H9 (cell line): ENCODE measurements at regions not wholly inside any gene's neighbourhood (a gene's known extent, or its start where the extent isn't known, plus 50 kb on each side); places are given as distances from the start of the nearest gene placed in this dataset.

Experiments used
- DNase-seq: peaks from one replicate; pipeline ENCODE4 v3.0.0-alpha.2; 2017
- H2AFZ ChIP-seq: one replicate; pipeline ENCODE4 v1.6.1; 2013; ENCODE audit warnings: mild to moderate bottlenecking, low read length, control low read depth, moderate library complexity
- H2AK5ac ChIP-seq: 2 replicates; pipeline ENCODE4 v1.6.1; 2013; ENCODE audit warnings: low read length, control low read depth, mixed read lengths; ENCODE audit not compliant: insufficient read length
- H2BK120ac ChIP-seq: one replicate; pipeline ENCODE4 v1.6.1; 2013; ENCODE audit warnings: low read depth, mild to moderate bottlenecking, low read length, control low read depth, inconsistent platforms; ENCODE audit not compliant: poor library complexity, severe bottlenecking
- H2BK12ac ChIP-seq: 2 replicates; pipeline ENCODE4 v1.6.1; 2013; ENCODE audit warnings: low read length, control low read depth, mixed read lengths, low read depth; ENCODE audit not compliant: insufficient read length
- H2BK15ac ChIP-seq: 2 replicates; pipeline ENCODE4 v1.6.1; 2013; ENCODE audit warnings: low read depth, low read length, control low read depth
- H2BK20ac ChIP-seq: one replicate; pipeline ENCODE4 v1.6.1; 2013; ENCODE audit warnings: low read depth, mild to moderate bottlenecking, low read length, control low read depth, inconsistent platforms; ENCODE audit not compliant: poor library complexity, severe bottlenecking
- H2BK5ac ChIP-seq: 2 replicates; pipeline ENCODE4 v1.6.1; 2013; ENCODE audit warnings: low read length, control low read depth, mixed read lengths; ENCODE audit not compliant: insufficient read length
- H3K14ac ChIP-seq: 2 replicates; pipeline ENCODE4 v1.6.1; 2013; ENCODE audit warnings: low read length, control low read depth; ENCODE audit not compliant: insufficient read depth
- H3K18ac ChIP-seq: 2 replicates; pipeline ENCODE4 v1.6.1; 2013; ENCODE audit warnings: low read depth, mild to moderate bottlenecking, mixed read lengths, low read length, control low read depth; ENCODE audit not compliant: insufficient read length
- H3K23ac ChIP-seq: 2 replicates; pipeline ENCODE4 v1.6.1; 2013; ENCODE audit warnings: low read length, control low read depth, mixed read lengths, low read depth; ENCODE audit not compliant: insufficient read length
- H3K23me2 ChIP-seq: 2 replicates; pipeline ENCODE4 v1.6.1; 2013; ENCODE audit warnings: low read depth, mild to moderate bottlenecking, mixed read lengths, low read length, control low read depth; ENCODE audit not compliant: insufficient read length, poor library complexity, severe bottlenecking
- H3K27ac ChIP-seq: 2 replicates; pipeline ENCODE4 v1.5.1; 2013; ENCODE audit warnings: low read length, control low read depth, mixed read lengths, low read depth; ENCODE audit not compliant: insufficient read length
- H3K27me3 ChIP-seq: 2 replicates; pipeline ENCODE4 v1.6.1; 2013; ENCODE audit warnings: low read length, control low read depth, inconsistent platforms; ENCODE audit not compliant: insufficient read depth
- H3K4ac ChIP-seq: 2 replicates; pipeline ENCODE4 v1.6.1; 2013; ENCODE audit warnings: low read depth, mild to moderate bottlenecking, control low read depth, inconsistent platforms, low read length, moderate library complexity
- H3K4me1 ChIP-seq: 2 replicates; pipeline ENCODE4 v1.6.1; 2013; ENCODE audit warnings: low read length, control low read depth, inconsistent platforms; ENCODE audit not compliant: insufficient read depth
- H3K4me2 ChIP-seq: 2 replicates; pipeline ENCODE4 v1.6.1; 2013; ENCODE audit warnings: low read length, control low read depth, mixed read lengths; ENCODE audit not compliant: insufficient read length, insufficient read depth
- H3K56ac ChIP-seq: 2 replicates; pipeline ENCODE4 v1.6.1; 2013; ENCODE audit warnings: low read depth, mild to moderate bottlenecking, mixed read lengths, low read length, control low read depth; ENCODE audit not compliant: insufficient read length
- H3K79me1 ChIP-seq: 2 replicates; pipeline ENCODE4 v1.6.1; 2013; ENCODE audit warnings: low read depth, mild to moderate bottlenecking, moderate library complexity, low read length, control low read depth, inconsistent platforms; ENCODE audit not compliant: insufficient read depth, poor library complexity, severe bottlenecking
- H3K79me2 ChIP-seq: 2 replicates; pipeline ENCODE4 v1.6.1; 2013; ENCODE audit warnings: low read length, control low read depth, inconsistent platforms; ENCODE audit not compliant: insufficient read depth
- H3K9ac ChIP-seq: 2 replicates; pipeline ENCODE4 v1.6.1; 2013; ENCODE audit warnings: low read length, control low read depth, mixed read lengths; ENCODE audit not compliant: insufficient read length; ENCODE audit errors: extremely low read depth
- H3K9me3 ChIP-seq: one replicate; pipeline ENCODE4 v1.6.1; 2013; ENCODE audit warnings: low read depth, low read length, inconsistent platforms; ENCODE audit not compliant: control insufficient read depth
- H3T11ph ChIP-seq: one replicate; pipeline ENCODE4 v1.6.1; 2013; ENCODE audit warnings: mild to moderate bottlenecking, low read length, control low read depth, inconsistent platforms
- H4K20me1 ChIP-seq: one replicate; pipeline ENCODE4 v1.6.1; 2013; ENCODE audit not compliant: control insufficient read depth, insufficient read length, insufficient read depth
- H4K5ac ChIP-seq: 2 replicates; pipeline ENCODE4 v1.6.1; 2013; ENCODE audit warnings: low read depth, mild to moderate bottlenecking, mixed read lengths, low read length, control low read depth; ENCODE audit not compliant: insufficient read length
- H4K8ac ChIP-seq: replicated peaks from 2 replicates; pipeline ENCODE4 v1.6.1; 2013; ENCODE audit warnings: low read length, control low read depth, mixed read lengths, low read depth; ENCODE audit not compliant: insufficient read length
- H4K91ac ChIP-seq: 2 replicates; pipeline ENCODE4 v1.6.1; 2013; ENCODE audit warnings: low read depth, mild to moderate bottlenecking, moderate library complexity, mixed read lengths, low read length, control low read depth; ENCODE audit not compliant: insufficient read length
- H3K27ac Mint-ChIP-seq, 3 experiments: 2 replicates in 2 of 3; 3 replicates in 1 of 3; pipeline ENCODE4 v1.8.0; 2020 to 2021; ENCODE audit warnings: mixed read lengths in 3 of 3, mild to moderate bottlenecking in 1 of 3, moderate library complexity in 1 of 3
- H3K27me3 Mint-ChIP-seq: 2 replicates; pipeline ENCODE4 v1.8.0; 2021; ENCODE audit warnings: low read depth, mild to moderate bottlenecking, moderate library complexity, mixed read lengths
- H3K36me3 Mint-ChIP-seq, 3 experiments: 2 replicates in 2 of 3; 3 replicates in 1 of 3; pipeline ENCODE4 v1.8.0; 2020 to 2021; ENCODE audit warnings: low read depth in 3 of 3, mixed read lengths in 3 of 3; ENCODE audit not compliant: insufficient read depth in 1 of 3
- H3K4me1 Mint-ChIP-seq, 2 experiments: 2 replicates each; pipeline ENCODE4 v1.8.0; 2020; ENCODE audit warnings: mixed read lengths in 2 of 2
- H3K4me3 Mint-ChIP-seq, 2 experiments: 2 replicates in 1 of 2; 3 replicates in 1 of 2; pipeline ENCODE4 v1.8.0; 2020 to 2021; ENCODE audit warnings: mild to moderate bottlenecking in 2 of 2, mixed read lengths in 2 of 2, moderate library complexity in 1 of 2
- H3K9me3 Mint-ChIP-seq, 2 experiments: 2 replicates in 1 of 2; 3 replicates in 1 of 2; pipeline ENCODE4 v1.8.0; 2020; ENCODE audit warnings: mild to moderate bottlenecking in 2 of 2, mixed read lengths in 2 of 2, moderate library complexity in 1 of 2
- CTCF ChIP-seq: fragments of 200-600 bp; sonication (generic); conservative IDR thresholded peaks from 3 replicates; pipeline ENCODE4 v1.8.0; 2021; ENCODE audit warnings: antibody characterized with exemption, mild to moderate bottlenecking
- WGBS: extraction: QIAGEN DNeasy Blood & Tissue Kit; methylation state at CpG from one replicate; pipeline ENCODE4 v1.1.7; 2013; ENCODE audit warnings: missing lambda C conversion rate, low lambda C conversion rate, mixed read lengths; ENCODE audit not compliant: insufficient read length; ENCODE audit errors: extremely low coverage; 5-methylcytosine and 5-hydroxymethylcytosine counted together

DNA sequence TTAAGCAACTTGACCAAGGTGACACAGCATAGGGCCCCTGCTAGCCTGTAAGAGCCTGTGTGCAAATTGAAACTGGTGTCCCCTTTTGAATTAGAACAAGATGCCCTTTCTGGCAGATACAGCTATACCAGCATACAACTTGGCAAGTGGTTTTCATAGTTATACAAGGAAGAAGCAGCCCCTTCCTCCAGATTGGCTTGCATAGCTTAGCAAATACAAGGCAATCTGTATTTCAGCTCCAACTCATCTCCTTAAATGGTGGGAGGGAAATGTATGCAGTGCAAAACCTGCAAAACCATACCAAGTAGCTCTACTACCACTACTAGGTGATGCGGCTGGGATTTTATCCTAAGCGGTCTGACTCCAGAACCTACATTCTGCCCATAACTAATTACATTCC, 427.1 kb downstream of the HAPSTR1 start:
- no peak for TF ChIP-seq CTCF
- no peak overlapping the region for H3T11ph ChIP-seq
- no peaks in the 10 kb centered on the region for H4K20me1 ChIP-seq
- H3K18ac ChIP-seq, result no peak overlapping the region
- no peak overlapping the region for H4K5ac ChIP-seq
- Mint-ChIP-seq H3K4me3 (no peak overlapping the region), H3K27ac (no peak overlapping the region), H3K36me3 (peaks cover under 1 to 3% (median 1%) of the 10 kb centered on the region in 3 experiments; a peak in 2 of 7 replicates), H3K9me3 (peaks cover 1 to 5% of the 10 kb centered on the region in 2 experiments; a peak in 3 of 5 replicates), H3K4me1 (peaks cover 9 to 12% of the 10 kb centered on the region in 2 experiments), H3K27me3 (no peaks in the 10 kb centered on the region; the same call in 1 of the 2 replicates)
- H3K27me3 ChIP-seq, result no peaks in the 10 kb centered on the region
- no peaks in the 10 kb centered on the region for H3K79me1 ChIP-seq
- H2BK15ac ChIP-seq, result no peak overlapping the region
- H2BK20ac ChIP-seq, result no peak overlapping the region
- no peak overlapping the region for H3K23ac ChIP-seq
- no peaks in the 10 kb centered on the region for H3K9me3 ChIP-seq
- no peak overlapping the region for H3K27ac ChIP-seq
- DNase-seq, result no peak
- H3K4me1 ChIP-seq, result no peaks in the 10 kb centered on the region; the same call in 1 of the 2 replicates
- H3K14ac ChIP-seq, result no peak overlapping the region
- H3K79me2 ChIP-seq, result no peaks in the 10 kb centered on the region
- no peak overlapping the region for H3K4me2 ChIP-seq
- H3K9ac ChIP-seq, result no peak overlapping the region
- no peak overlapping the region for H4K8ac ChIP-seq
- H2AFZ ChIP-seq, result no peak overlapping the region
- no peak overlapping the region for H3K4ac ChIP-seq
- WGBS, result no CpG with 5 or more reads among the region's 2 CpGs
- no peak overlapping the region for H2BK120ac ChIP-seq
- no peak overlapping the region for H2BK12ac ChIP-seq
- no peaks in the 10 kb centered on the region for H3K23me2 ChIP-seq
- H2BK5ac ChIP-seq, result no peak overlapping the region
- no peak overlapping the region for H2AK5ac ChIP-seq
- no peak overlapping the region for H3K56ac ChIP-seq
- H4K91ac ChIP-seq, result no peak overlapping the region
